ENCODE measurements at regions not wholly inside any gene's neighbourhood (a gene's known extent, or its start where the extent isn't known, plus 50 kb on each side); places are given as distances from the start of the nearest gene placed in this dataset.
A peak's percentile ranks its signal among the peaks of the same experiment; 100 is the strongest.

DNA sequence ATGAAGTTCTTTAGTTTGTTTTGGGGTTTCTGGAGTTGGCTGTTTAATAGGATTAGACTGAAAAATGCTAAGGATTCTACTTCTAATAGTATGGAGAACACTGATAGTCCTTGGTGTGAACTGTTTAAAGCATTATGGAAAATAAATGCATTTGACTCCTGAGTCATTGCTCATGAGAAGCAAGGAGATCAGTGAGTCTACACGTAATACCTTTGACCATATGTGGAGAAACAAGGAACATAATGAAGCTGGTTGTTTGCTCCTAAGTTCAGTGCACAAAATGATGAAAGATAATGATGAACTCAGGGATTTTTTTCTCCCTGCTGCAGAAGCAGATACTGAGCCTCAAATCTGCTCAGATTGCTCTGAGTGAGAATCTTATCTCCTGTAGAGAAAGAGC, 158.9 kb upstream of the COL11A1 start:
- Histone ChIP-seq H3K4me3 (no peak overlapping the region), H3K4me1 (replicated peaks in 1 of 2) (no peaks in the 10 kb centered on the region), H3K27ac (no peak overlapping the region)
- in situ Hi-C loops (cut with MboI; ENCODE audit: low pct_unique_long_range_greater_than_20kb in 2 of 9, low sequenced_read_pairs in 9 of 9, unreplicated experiment in 9 of 9): no loop called here
- WGBS, 10 experiments: 0 to 100% (median 86%) methylated on average over 1 of the region's 1 CpG; no CpG with 5 or more reads in 1 of the 10 experiments
- peak in 2 of 8 experiments; percentile 34 to 69 for ATAC-seq (replicated peaks in 6 of 8)

GRCh38 chr1:103266036-103266435, 157.7 kb upstream of the COL11A1 start:
- in situ Hi-C loops (cut with MboI; ENCODE audit: low pct_unique_long_range_greater_than_20kb in 2 of 9, low sequenced_read_pairs in 9 of 9, unreplicated experiment in 9 of 9): no loop called here
- H3K4me1 ChIP-seq (replicated peaks in 1 of 2): no peaks in the 10 kb centered on the region
- no peak overlapping the region for H3K4me3 ChIP-seq
- no peak overlapping the region for H3K27ac ChIP-seq
- ATAC-seq (replicated peaks in 6 of 8): no peak

- in situ Hi-C loops (cut with MboI; ENCODE audit: low pct_unique_long_range_greater_than_20kb in 2 of 9, low sequenced_read_pairs in 9 of 9, unreplicated experiment in 9 of 9): no loop called here
- no peak overlapping the region for H3K4me3 ChIP-seq
- peak in 4 of 8 experiments; percentile 22 to 60 (median 34) for ATAC-seq (replicated peaks in 6 of 8)
These were observed 157.2 kb upstream of the COL11A1 start for GRCh38 chr1:103265551-103265950.

GRCh38 chr1:103259982-103260381, 151.7 kb upstream of the COL11A1 start:
- Histone ChIP-seq H3K27ac (no peak overlapping the region), H3K4me3 (no peak overlapping the region), H3K4me1 (replicated peaks in 1 of 2) (no peaks in the 10 kb centered on the region)
- in situ Hi-C loops (cut with MboI; ENCODE audit: low pct_unique_long_range_greater_than_20kb in 2 of 9, low sequenced_read_pairs in 9 of 9, unreplicated experiment in 9 of 9): no loop called here
- ATAC-seq (replicated peaks in 6 of 8): peak in 3 of 8 experiments; percentile 20 to 67 (median 58)
- 21 to 100% (median 71%) methylated on average over 1 to 2 of the region's 2 CpGs; no CpG with 5 or more reads in 1 of the 10 experiments for WGBS, 10 experiments

More at GRCh38 chr1:103265551-103265950, 157.2 kb upstream of the COL11A1 start:
- no peaks in the 10 kb centered on the region for H3K4me1 ChIP-seq (replicated peaks in 1 of 2)
- no peak overlapping the region for H3K27ac ChIP-seq

GRCh38 chr1:103256490-103256889, 148.2 kb upstream of the COL11A1 start:
- Histone ChIP-seq H3K27ac (no peak overlapping the region), H3K4me1 (replicated peaks in 1 of 2) (no peaks in the 10 kb centered on the region), H3K4me3 (no peak overlapping the region)
- 69 to 100% (median 100%) methylated on average over 1 of the region's 1 CpG; no CpG with 5 or more reads in 1 of the 10 experiments for WGBS, 10 experiments
- in situ Hi-C loops (cut with MboI; ENCODE audit: low pct_unique_long_range_greater_than_20kb in 2 of 9, low sequenced_read_pairs in 9 of 9, unreplicated experiment in 9 of 9): no loop called here
- peak in 1 of 8 experiments; percentile 42 for ATAC-seq (replicated peaks in 6 of 8)

- in situ Hi-C loops (cut with MboI; ENCODE audit: low pct_unique_long_range_greater_than_20kb in 2 of 9, low sequenced_read_pairs in 9 of 9, unreplicated experiment in 9 of 9): no loop called here
- Histone ChIP-seq H3K4me3 (no peak overlapping the region), H3K27ac (no peak overlapping the region), H3K4me1 (replicated peaks in 1 of 2) (no peaks in the 10 kb centered on the region)
- no peak for ATAC-seq (replicated peaks in 6 of 8)
- 10 to 100% (median 80%) methylated on average over 2 to 3 of the region's 3 CpGs for WGBS, 10 experiments
These were observed 146.4 kb upstream of the COL11A1 start for GRCh38 chr1:103254691-103255090.

DNA sequence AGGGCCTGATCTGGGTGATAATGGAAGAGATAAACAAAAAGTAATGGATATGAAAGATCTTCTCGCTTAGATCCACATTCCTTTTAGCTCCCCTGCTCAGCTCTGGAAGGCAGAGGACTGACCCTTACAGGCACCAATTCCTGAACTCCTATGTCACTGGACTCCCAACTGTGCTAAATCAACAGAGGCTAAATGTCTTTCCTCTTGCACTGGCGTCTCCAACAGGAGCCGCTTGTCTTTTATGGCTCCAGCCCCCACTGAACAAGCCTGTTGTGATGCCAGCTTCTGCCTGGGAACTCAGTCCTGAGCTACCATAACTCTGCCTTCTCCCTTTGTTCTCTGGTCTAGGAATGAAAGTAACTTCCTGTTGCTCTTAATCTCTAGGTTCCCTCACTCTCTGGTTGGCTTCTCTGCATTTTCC, 142.1 kb upstream of the COL11A1 start:
- no peaks in the 10 kb centered on the region for H3K4me1 ChIP-seq (replicated peaks in 1 of 2)
- in situ Hi-C loops (cut with MboI; ENCODE audit: low pct_unique_long_range_greater_than_20kb in 2 of 9, low sequenced_read_pairs in 9 of 9, unreplicated experiment in 9 of 9): no loop called here
- ATAC-seq (replicated peaks in 6 of 8): peak in 2 of 8 experiments; percentile 26 to 50
- H3K4me3 ChIP-seq: no peak overlapping the region
- no peak overlapping the region for H3K27ac ChIP-seq
- 7 to 92% (median 44%) methylated on average over 1 to 3 of the region's 3 CpGs; no CpG with 5 or more reads in 2 of the 10 experiments for WGBS, 10 experiments

GRCh38 chr1:103248417-103249102, 140.2 kb upstream of the COL11A1 start:
- in situ Hi-C loops (cut with MboI; ENCODE audit: low pct_unique_long_range_greater_than_20kb in 2 of 9, low sequenced_read_pairs in 9 of 9, unreplicated experiment in 9 of 9): no loop called here
- H3K4me1 ChIP-seq (replicated peaks in 1 of 2): no peaks in the 10 kb centered on the region
- ATAC-seq (replicated peaks in 6 of 8): no peak
- H3K4me3 ChIP-seq: no peak overlapping the region
- 18 to 95% (median 86%) methylated on average over 3 to 8 of the region's 8 CpGs for WGBS, 10 experiments
- no peak overlapping the region for H3K27ac ChIP-seq

- Histone ChIP-seq H3K4me3 (no peak overlapping the region), H3K27ac (no peak overlapping the region), H3K4me1 (replicated peaks in 1 of 2) (no peaks in the 10 kb centered on the region)
- in situ Hi-C loops (cut with MboI; ENCODE audit: low pct_unique_long_range_greater_than_20kb in 2 of 9, low sequenced_read_pairs in 9 of 9, unreplicated experiment in 9 of 9): no loop called here
- no peak for ATAC-seq (replicated peaks in 6 of 8)
- 0 to 41% (median 13%) methylated on average over 1 to 2 of the region's 2 CpGs for WGBS, 10 experiments
These were observed 139.2 kb upstream of the COL11A1 start for GRCh38 chr1:103247517-103247916.

DNA sequence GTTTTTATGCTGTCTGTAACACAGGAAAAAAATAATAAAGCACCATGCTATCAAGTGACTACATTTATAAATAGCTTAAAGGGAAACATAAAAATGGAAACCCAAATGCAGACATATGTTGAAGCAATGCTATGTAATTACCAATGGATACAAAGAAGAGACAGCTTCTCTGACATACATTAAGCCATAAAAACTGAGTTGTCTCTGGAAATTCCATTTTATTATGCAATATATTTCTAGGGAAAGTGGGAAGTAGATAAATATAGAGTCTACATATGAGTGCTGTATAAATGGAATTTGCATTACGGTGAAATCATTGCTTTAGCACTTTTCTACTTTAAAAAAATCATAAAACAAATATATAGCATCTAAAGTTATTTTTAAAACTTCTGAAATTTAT, 135.2 kb upstream of the COL11A1 start:
- no peaks in the 10 kb centered on the region for H3K4me1 ChIP-seq (replicated peaks in 1 of 2)
- in situ Hi-C loops (cut with MboI; ENCODE audit: low pct_unique_long_range_greater_than_20kb in 2 of 9, low sequenced_read_pairs in 9 of 9, unreplicated experiment in 9 of 9): no loop called here
- no peak overlapping the region for H3K27ac ChIP-seq
- ATAC-seq (replicated peaks in 6 of 8): no peak
- 14 to 100% (median 86%) methylated on average over 1 of the region's 1 CpG; no CpG with 5 or more reads in 1 of the 10 experiments for WGBS, 10 experiments
- no peak overlapping the region for H3K4me3 ChIP-seq

- H3K4me1 ChIP-seq (replicated peaks in 1 of 2): no peaks in the 10 kb centered on the region
- no peak overlapping the region for H3K4me3 ChIP-seq
- no peak for ATAC-seq (replicated peaks in 6 of 8)
- no peak overlapping the region for H3K27ac ChIP-seq
- in situ Hi-C loops (cut with MboI; ENCODE audit: low pct_unique_long_range_greater_than_20kb in 2 of 9, low sequenced_read_pairs in 9 of 9, unreplicated experiment in 9 of 9): no loop called here
These were observed 130.7 kb upstream of the COL11A1 start for GRCh38 chr1:103239034-103239433.

- ATAC-seq (replicated peaks in 6 of 8): no peak
- WGBS, 10 experiments: 40 to 100% (median 84%) methylated on average over 3 to 4 of the region's 4 CpGs; no CpG with 5 or more reads in 1 of the 10 experiments
- Histone ChIP-seq H3K27ac (no peak overlapping the region), H3K4me3 (no peak overlapping the region), H3K4me1 (replicated peaks in 1 of 2) (no peaks in the 10 kb centered on the region)
- in situ Hi-C loops (cut with MboI; ENCODE audit: low pct_unique_long_range_greater_than_20kb in 2 of 9, low sequenced_read_pairs in 9 of 9, unreplicated experiment in 9 of 9): no loop called here
These were observed 121.7 kb upstream of the COL11A1 start for GRCh38 chr1:103230061-103230460.

DNA sequence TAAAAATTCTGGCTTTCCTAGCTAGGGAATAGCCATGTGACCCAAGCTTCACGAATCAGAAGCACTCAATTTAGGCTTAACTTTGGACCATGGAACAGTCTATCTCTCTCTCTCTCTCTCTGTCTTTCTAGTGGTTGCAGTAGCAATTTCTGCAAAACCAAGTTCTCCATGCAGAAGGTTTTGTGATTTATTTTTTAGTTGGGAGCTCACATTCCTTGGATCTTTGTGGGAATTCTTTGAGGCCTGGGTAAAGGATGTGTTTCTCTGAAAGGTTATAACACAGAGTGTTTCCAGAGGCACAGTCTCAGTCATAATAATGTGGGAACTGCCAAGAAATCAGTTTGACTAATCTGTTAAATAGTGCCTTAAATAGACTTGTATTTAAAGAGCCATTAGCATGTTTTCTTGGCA, 112.3 kb upstream of the COL11A1 start:
- H3K4me3 ChIP-seq: no peak overlapping the region
- H3K27ac ChIP-seq: no peak overlapping the region
- in situ Hi-C loops (cut with MboI; ENCODE audit: low pct_unique_long_range_greater_than_20kb in 2 of 9, low sequenced_read_pairs in 9 of 9, unreplicated experiment in 9 of 9): loop anchor here in 1 of 9 experiments (25.0 kb wide), 1 partner anchor 108 kb away; the partner anchor contains the start of gene COL11A1
- 17 to 100% (median 56%) methylated on average over 1 of the region's 1 CpG; no CpG with 5 or more reads in 2 of the 10 experiments for WGBS, 10 experiments
- no peaks in the 10 kb centered on the region for H3K4me1 ChIP-seq (replicated peaks in 1 of 2)
- peak in 3 of 8 experiments; percentile 15 to 89 (median 56) for ATAC-seq (replicated peaks in 6 of 8)

DNA sequence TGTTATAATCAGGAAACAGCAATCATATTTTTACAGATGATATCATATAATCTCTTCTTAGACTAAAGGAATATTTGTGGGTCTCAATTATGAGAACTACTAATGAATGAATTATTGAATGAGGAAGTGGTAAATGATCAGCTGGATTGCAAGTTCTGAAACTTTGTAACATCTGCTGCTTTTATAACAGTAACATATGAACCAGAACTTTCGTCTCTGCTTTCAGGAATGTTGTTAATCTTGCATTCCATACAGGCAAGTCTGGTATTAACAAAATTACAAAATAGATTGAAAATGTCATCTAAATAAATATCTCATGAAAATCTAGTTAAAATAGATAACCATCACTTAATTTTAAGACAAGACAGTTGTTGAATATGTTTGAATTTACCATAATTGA, 110.5 kb upstream of the COL11A1 start:
- in situ Hi-C loops (cut with MboI; ENCODE audit: low pct_unique_long_range_greater_than_20kb in 2 of 9, low sequenced_read_pairs in 9 of 9, unreplicated experiment in 9 of 9): loop anchor here in 1 of 9 experiments (25.0 kb wide), 1 partner anchor 107 kb away; the partner anchor contains the start of gene COL11A1
- no peaks in the 10 kb centered on the region for H3K4me1 ChIP-seq (replicated peaks in 1 of 2)
- no peak for ATAC-seq (replicated peaks in 6 of 8)
- H3K27ac ChIP-seq: no peak overlapping the region
- H3K4me3 ChIP-seq: no peak overlapping the region
- 8 to 100% (median 80%) methylated on average over 1 of the region's 1 CpG; no CpG with 5 or more reads in 2 of the 10 experiments for WGBS, 10 experiments
